CD4-positive, alpha-beta T cell (primary cell): ENCODE measurements at regions not wholly inside any gene's neighbourhood (a gene's known extent, or its start where the extent isn't known, plus 50 kb on each side); places are given as distances from the start of the nearest gene placed in this dataset.

Experiments used
- ATAC-seq: fragments of 200-7000 bp; cut with Tn5 transposase; one replicate; pipeline ENCODE4 v1.10.0; 2022; ENCODE audit warnings: mild to moderate bottlenecking; ENCODE audit not compliant: poor library complexity
- CTCF ChIA-PET: fragments of 350-600 bp; sonication (Branson Sonifier 250); formaldehyde crosslinking; loops from one replicate; lab custom pipeline; 2021; ENCODE audit warnings: antibody characterized with exemption, inconsistent platforms; lab: Charles Lee
- POLR2A ChIA-PET: fragments of 350-600 bp; sonication (Branson Sonifier 250); formaldehyde crosslinking; loops from one replicate; lab custom pipeline; 2021; ENCODE audit warnings: antibody characterized with exemption, inconsistent platforms; lab: Charles Lee
- DNase-seq, 14 experiments: peaks; one replicate each; pipeline ENCODE4 v3.0.0-alpha.2; 2013 to 2020; ENCODE audit warnings: mixed read lengths in 2 of 14
- H3K27ac ChIP-seq, 2 donors: one replicate each; pipeline versions ENCODE4 v1.5.1 to v1.7.0; 2013; ENCODE audit warnings: low read length in 2 of 2, low read depth in 1 of 2, mild to moderate bottlenecking in 1 of 2
- H3K27me3 ChIP-seq, 2 experiments: 1 replicate in 1 of 2; 2 replicates in 1 of 2; pipeline versions ENCODE4 v1.6.1 to v1.7.0; 2013; ENCODE audit warnings: low read length in 2 of 2, control low read depth in 1 of 2, mild to moderate bottlenecking in 1 of 2, moderate library complexity in 1 of 2; ENCODE audit not compliant: insufficient read depth in 2 of 2, control insufficient read depth in 1 of 2
- H3K36me3 ChIP-seq: one replicate; pipeline ENCODE4 v1.6.1; 2013; ENCODE audit warnings: low read length, control low read depth; ENCODE audit not compliant: insufficient read depth
- H3K4me1 ChIP-seq: one replicate; pipeline ENCODE4 v1.6.1; 2013; ENCODE audit warnings: low read length, control low read depth; ENCODE audit not compliant: insufficient read depth
- H3K4me3 ChIP-seq: one replicate; pipeline ENCODE4 v1.5.1; 2013; ENCODE audit warnings: mild to moderate bottlenecking, low read length, moderate library complexity
- H3K9me3 ChIP-seq, 2 experiments: 1 replicate in 1 of 2; 2 replicates in 1 of 2; pipeline versions ENCODE4 v1.6.1 to v1.7.0; 2013; ENCODE audit warnings: low read length in 2 of 2, mild to moderate bottlenecking in 2 of 2, control low read depth in 1 of 2, moderate library complexity in 1 of 2; ENCODE audit not compliant: control insufficient read depth in 1 of 2, insufficient read depth in 1 of 2
- H3K27ac Mint-ChIP-seq: one replicate; pipeline ENCODE4 v1.8.0; 2020; ENCODE audit warnings: mixed read lengths
- H3K27me3 Mint-ChIP-seq: one replicate; pipeline ENCODE4 v1.8.0; 2021; ENCODE audit warnings: mixed read lengths
- H3K36me3 Mint-ChIP-seq: one replicate; pipeline ENCODE4 v1.8.0; 2021; ENCODE audit warnings: low read depth, mixed read lengths
- H3K4me1 Mint-ChIP-seq: one replicate; pipeline ENCODE4 v1.8.0; 2021; ENCODE audit warnings: low read depth, mixed read lengths
- H3K4me3 Mint-ChIP-seq: one replicate; pipeline ENCODE4 v1.8.0; 2020; ENCODE audit warnings: mild to moderate bottlenecking, mixed read lengths
- H3K9me3 Mint-ChIP-seq: one replicate; pipeline ENCODE4 v1.8.0; 2020; ENCODE audit warnings: mixed read lengths
- intact Hi-C, 2 experiments: fragments of 100-400 bp; cut with DNase I in 1 of 2; cut with micrococcal nuclease in 1 of 2; formaldehyde crosslinking; loops; one replicate each; pipeline versions ENCODE4 v1.15.1 to v1.9.0; 2023 to 2025; cut with DNase I, micrococcal nuclease
- TF ChIP-seq, protein P1 (sequence below): fragments of 200-600 bp; IDR thresholded peaks from one replicate; pipeline ENCODE4 v1.8.0; 2022; ENCODE audit warnings: antibody characterized with exemption, mild to moderate bottlenecking

DNA sequence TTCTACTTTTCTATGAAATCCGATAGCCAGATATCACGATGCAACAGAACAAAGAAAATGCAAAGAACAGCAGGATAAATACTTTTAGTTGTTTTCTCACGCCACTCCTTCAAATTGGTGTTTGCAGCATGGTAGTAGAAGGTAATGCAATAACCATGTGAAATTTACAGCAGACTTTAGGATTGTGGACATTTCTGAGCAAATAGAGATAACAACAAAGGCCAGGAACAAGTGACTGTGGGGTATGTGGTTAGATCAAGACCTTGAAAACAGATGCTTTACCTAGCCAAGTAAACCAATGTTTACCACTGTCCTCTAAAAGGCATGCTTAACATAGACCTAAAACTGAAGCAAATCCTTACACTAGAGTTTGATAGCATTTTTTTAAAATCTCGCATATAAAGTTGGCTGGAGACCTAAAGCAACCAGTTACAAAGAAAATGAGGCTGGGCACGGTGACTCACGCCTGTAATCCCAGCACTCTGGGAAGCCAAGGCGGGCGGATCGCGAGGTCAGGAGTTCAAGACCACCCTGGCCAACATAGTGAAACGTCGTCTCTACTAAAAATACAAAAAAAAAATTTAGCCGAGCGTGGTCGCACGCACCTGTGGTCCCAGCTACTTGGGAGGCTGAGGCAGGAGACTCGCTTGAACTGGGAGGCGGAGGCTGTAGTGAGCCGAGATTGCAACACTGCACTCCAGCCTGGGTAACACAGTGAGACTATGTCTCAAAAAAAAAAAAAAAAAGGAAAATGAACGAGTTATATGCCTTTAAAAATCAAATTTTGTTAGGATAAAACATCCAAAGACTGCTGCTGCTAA is 123.2 kb upstream of the FOXN3 start:
- CTCF ChIA-PET = interaction anchor here (1.1 kb wide), 1 partner anchor 513 kb away, joined by 3 read pairs; no protein-coding TSS in a partner anchor
- peaks cover 74% of the 10 kb centered on the region for H3K4me1 Mint-ChIP-seq
- no peaks in the 10 kb centered on the region for H3K9me3 Mint-ChIP-seq
- POLR2A ChIA-PET = no interaction called here
- Histone ChIP-seq H3K4me3 (no peak overlapping the region), H3K27ac (no peak overlapping the region), H3K9me3 (no peaks in the 10 kb centered on the region), H3K4me1 (peaks cover 21% of the 10 kb centered on the region), H3K36me3 (peaks cover 5% of the 10 kb centered on the region), H3K27me3 (no peaks in the 10 kb centered on the region)
- intact Hi-C loops = no loop called here
- no peak for DNase-seq
- ATAC-seq = no peak
- TF ChIP-seq, protein P1, sequence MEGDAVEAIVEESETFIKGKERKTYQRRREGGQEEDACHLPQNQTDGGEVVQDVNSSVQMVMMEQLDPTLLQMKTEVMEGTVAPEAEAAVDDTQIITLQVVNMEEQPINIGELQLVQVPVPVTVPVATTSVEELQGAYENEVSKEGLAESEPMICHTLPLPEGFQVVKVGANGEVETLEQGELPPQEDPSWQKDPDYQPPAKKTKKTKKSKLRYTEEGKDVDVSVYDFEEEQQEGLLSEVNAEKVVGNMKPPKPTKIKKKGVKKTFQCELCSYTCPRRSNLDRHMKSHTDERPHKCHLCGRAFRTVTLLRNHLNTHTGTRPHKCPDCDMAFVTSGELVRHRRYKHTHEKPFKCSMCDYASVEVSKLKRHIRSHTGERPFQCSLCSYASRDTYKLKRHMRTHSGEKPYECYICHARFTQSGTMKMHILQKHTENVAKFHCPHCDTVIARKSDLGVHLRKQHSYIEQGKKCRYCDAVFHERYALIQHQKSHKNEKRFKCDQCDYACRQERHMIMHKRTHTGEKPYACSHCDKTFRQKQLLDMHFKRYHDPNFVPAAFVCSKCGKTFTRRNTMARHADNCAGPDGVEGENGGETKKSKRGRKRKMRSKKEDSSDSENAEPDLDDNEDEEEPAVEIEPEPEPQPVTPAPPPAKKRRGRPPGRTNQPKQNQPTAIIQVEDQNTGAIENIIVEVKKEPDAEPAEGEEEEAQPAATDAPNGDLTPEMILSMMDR = no peak
- H3K27ac Mint-ChIP-seq = peak overlapping the region; percentile 65
- H3K4me3 Mint-ChIP-seq = no peak overlapping the region
- H3K36me3 Mint-ChIP-seq = peaks cover 30% of the 10 kb centered on the region
- H3K27me3 Mint-ChIP-seq = no peaks in the 10 kb centered on the region

GRCh38 chr14:89537911-89538310 is 120.9 kb upstream of the FOXN3 start:
- Histone ChIP-seq H3K27me3 (no peaks in the 10 kb centered on the region), H3K4me1 (peaks cover 9% of the 10 kb centered on the region), H3K27ac (no peak overlapping the region), H3K4me3 (no peak overlapping the region), H3K9me3 (no peaks in the 10 kb centered on the region), H3K36me3 (peaks cover 12% of the 10 kb centered on the region)
- ATAC-seq (no peak), DNase-seq (no peak)
- Mint-ChIP-seq H3K9me3 (no peaks in the 10 kb centered on the region), H3K4me3 (no peak overlapping the region), H3K36me3 (peaks cover 44% of the 10 kb centered on the region), H3K4me1 (peaks cover 69% of the 10 kb centered on the region), H3K27me3 (no peaks in the 10 kb centered on the region), H3K27ac (peak overlapping the region; percentile 38)
- TF ChIP-seq, protein P1 = no peak
- intact Hi-C loops = no loop called here
- ChIA-PET POLR2A (interaction anchor here (0.6 kb wide), 1 partner anchor 10 kb away, joined by 3 read pairs; no protein-coding TSS in a partner anchor), CTCF (no interaction called here)

DNA sequence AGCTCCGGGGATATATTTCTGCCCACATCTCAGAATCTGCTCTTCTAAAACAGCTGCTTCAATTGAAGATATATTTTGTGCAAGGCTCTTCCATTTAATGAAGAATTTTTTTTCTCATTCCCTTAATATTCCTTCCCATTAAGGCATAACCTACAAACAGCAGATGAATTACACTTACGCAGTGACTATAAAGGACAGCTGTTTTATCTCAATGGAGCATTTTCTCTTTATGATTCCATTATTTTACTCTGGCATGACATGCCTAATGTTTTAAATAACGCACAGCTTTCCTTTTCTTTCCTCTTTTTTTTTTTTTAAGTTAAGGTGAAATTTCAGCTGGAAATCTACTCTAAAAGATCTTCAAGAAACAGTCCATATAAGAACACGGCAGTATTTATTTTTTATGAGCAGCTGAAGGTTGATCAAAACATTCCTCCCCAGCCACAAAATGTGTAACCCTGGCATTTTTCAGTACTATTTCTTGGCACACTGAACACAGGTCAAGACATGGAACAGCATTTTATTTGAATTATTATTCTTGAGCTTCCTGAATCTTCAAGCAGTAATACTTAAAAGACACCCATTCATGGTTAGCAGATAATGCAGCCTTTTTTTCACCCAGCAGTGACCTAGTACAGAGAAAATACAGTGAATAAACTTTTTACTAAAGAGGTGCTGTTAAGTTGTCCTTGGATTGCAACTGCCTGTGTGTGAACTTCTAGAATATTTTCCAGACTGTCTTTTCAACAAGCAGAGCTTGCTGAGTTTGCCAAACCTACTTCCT is 118.1 kb upstream of the FOXN3 start:
- no peaks in the 10 kb centered on the region for H3K9me3 Mint-ChIP-seq
- Histone ChIP-seq H3K4me3 (no peak overlapping the region), H3K36me3 (peaks cover 12% of the 10 kb centered on the region), H3K27ac (no peak overlapping the region), H3K27me3 (no peaks in the 10 kb centered on the region), H3K9me3 (peaks cover 0 to 2% of the 10 kb centered on the region in 2 experiments), H3K4me1 (no peaks in the 10 kb centered on the region)
- peak overlapping the region; percentile 29 for H3K27ac Mint-ChIP-seq
- ChIA-PET POLR2A (no interaction called here), CTCF (interaction anchor here (0.7 kb wide), 1 partner anchor 11 kb away, joined by 5 read pairs; no protein-coding TSS in a partner anchor)
- no peaks in the 10 kb centered on the region for H3K27me3 Mint-ChIP-seq
- TF ChIP-seq, protein P1 = no peak
- ATAC-seq (no peak), DNase-seq (no peak)
- no peak overlapping the region for H3K4me3 Mint-ChIP-seq
- peaks cover 50% of the 10 kb centered on the region for H3K36me3 Mint-ChIP-seq
- H3K4me1 Mint-ChIP-seq = peaks cover 59% of the 10 kb centered on the region
- intact Hi-C loops = no loop called here
